Spleen (tissue), 11 donors: ENCODE measurements at regions not wholly inside any gene's neighbourhood (a gene's known extent, or its start where the extent isn't known, plus 50 kb on each side); places are given as distances from the start of the nearest gene placed in this dataset.

ENCODE experiments used
- DNase-seq: peaks from one replicate; pipeline ENCODE4 v3.0.0-alpha.2; 2020
- H3K27ac ChIP-seq, 8 donors: fragments of 200-600 bp; sonication (generic) in 7 of 8; 1 replicate in 4 of 8; 2 replicates in 4 of 8; pipeline versions ENCODE4 v1.5.0 to v1.8.0; 2016 to 2021; ENCODE audit warnings: inconsistent platforms in 4 of 8, mild to moderate bottlenecking in 4 of 8, moderate library complexity in 1 of 8
- H3K27me3 ChIP-seq, 7 donors: fragments of 200-600 bp; sonication (generic) in 6 of 7; replicated peaks in 1 of 7; 1 replicate in 4 of 7; 2 replicates in 3 of 7; pipeline versions ENCODE4 v1.5.0 to v1.8.0; 2016 to 2021; ENCODE audit warnings: inconsistent platforms in 3 of 7, mild to moderate bottlenecking in 1 of 7
- H3K36me3 ChIP-seq, 6 donors: fragments of 200-600 bp; sonication (generic) in 5 of 6; 1 replicate in 4 of 6; 2 replicates in 2 of 6; pipeline versions ENCODE4 v1.5.0 to v1.8.0; 2016 to 2021; ENCODE audit warnings: inconsistent platforms in 2 of 6
- H3K4me1 ChIP-seq, 6 donors: fragments of 200-600 bp; sonication (generic) in 5 of 6; 1 replicate in 3 of 6; 2 replicates in 3 of 6; pipeline versions ENCODE4 v1.5.0 to v1.8.0; 2016 to 2021; ENCODE audit warnings: inconsistent platforms in 3 of 6
- H3K4me3 ChIP-seq, 8 donors: fragments of 200-600 bp; sonication (generic) in 7 of 8; 1 replicate in 4 of 8; 2 replicates in 4 of 8; pipeline versions ENCODE4 v1.5.0 to v1.8.0; 2016 to 2021; ENCODE audit warnings: inconsistent platforms in 4 of 8, mild to moderate bottlenecking in 4 of 8, moderate library complexity in 2 of 8
- H3K9me3 ChIP-seq, 8 donors: fragments of 200-600 bp; sonication (generic) in 7 of 8; 1 replicate in 4 of 8; 2 replicates in 4 of 8; pipeline versions ENCODE4 v1.5.0 to v1.8.0; 2016 to 2021; ENCODE audit warnings: inconsistent platforms in 4 of 8
- POLR2A ChIP-seq, 3 donors: fragments of 450-650 bp; IDR thresholded peaks; one replicate each; pipeline ENCODE4 v1.5.1; 2017; ENCODE audit warnings: antibody characterized with exemption in 3 of 3, mild to moderate bottlenecking in 1 of 3
- POLR2AphosphoS5 ChIP-seq, 3 donors: sonication (generic); formaldehyde crosslinking; IDR thresholded peaks; one replicate each; pipeline ENCODE4 v1.5.1; 2017; ENCODE audit warnings: antibody characterized with exemption in 3 of 3
- WGBS, 5 donors: extraction: QIAGEN DNeasy Blood & Tissue Kit in 3 of 5; methylation state at CpG; one replicate each; pipeline versions ENCODE4 v1.1.5 to v1.1.7; 2013 to 2018; 5-methylcytosine and 5-hydroxymethylcytosine counted together
- intact Hi-C: fragments of 100-400 bp; cut with DNase I; formaldehyde crosslinking; loops from one replicate; pipeline ENCODE4 v1.15.0; 2023; ENCODE audit warnings: low total_unique reads
- TF ChIP-seq, protein P1 (sequence below), 11 experiments: fragments of 200-600 bp in 7 of 11; fragments of 450-650 bp in 4 of 11; sonication (generic) in 4 of 11; IDR thresholded peaks in 8 of 11; conservative IDR thresholded peaks in 3 of 11; 1 replicate in 7 of 11; 2 replicates in 4 of 11; pipeline versions ENCODE4 v1.4.0 to v1.8.0; 2016 to 2021; ENCODE audit warnings: antibody characterized with exemption in 11 of 11, inconsistent platforms in 4 of 11, mild to moderate bottlenecking in 1 of 11
- donor health status: healthy with polysubstance abuse.
- donor health status: DM: no; HTN: no; CAD: no; lungs with moderate emphysema.
- donor health status: DM: no; HTN: no; CAD: no.
- donor health status: Bipolar disorder and iron deficiency.
- donor health status: healthy.
- donor health status: DM: no; HTN: no; CAD: no.
- donor health status: DM: yes; HTN: yes; CAD: no.

DNA sequence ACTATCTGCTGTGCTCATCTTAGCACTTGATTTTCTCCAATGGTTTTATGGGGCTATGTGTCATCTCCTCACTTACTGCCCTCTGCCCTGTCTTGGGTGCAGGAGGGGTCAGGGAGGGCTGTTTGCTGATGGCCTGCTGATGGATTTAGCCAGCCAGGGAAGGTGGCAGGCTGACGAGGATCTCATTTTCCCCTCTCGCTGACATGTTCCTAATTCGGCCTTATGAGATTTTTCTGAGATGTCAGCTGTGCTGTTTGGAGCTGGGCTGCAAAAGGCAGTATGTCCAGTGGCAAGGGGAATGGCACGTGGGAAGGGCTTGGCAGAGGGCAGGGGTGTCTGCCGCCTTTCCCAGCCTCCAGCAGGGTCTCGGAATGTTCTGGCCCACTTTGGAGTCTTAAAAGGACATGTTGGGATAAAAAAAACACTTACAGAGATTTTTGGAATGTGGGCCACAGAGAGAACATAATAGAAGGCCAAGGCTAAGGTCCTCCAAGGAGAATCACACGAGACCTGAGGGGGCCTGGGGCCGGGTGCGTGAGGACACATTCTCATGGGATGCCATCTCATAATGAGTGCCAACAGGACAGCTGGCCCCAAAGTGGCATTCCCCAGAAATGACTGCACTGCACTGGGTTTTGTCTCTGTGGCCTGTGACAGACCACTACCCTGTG, 303.8 kb downstream of the TLE3 start:
- H3K36me3 ChIP-seq, result no peaks in the 10 kb centered on the region
- no peak overlapping the region for H3K27ac ChIP-seq
- peaks cover 0 to 25% (median 4%) of the 10 kb centered on the region in 6 donors for H3K4me1 ChIP-seq
- H3K9me3 ChIP-seq, result peaks cover 0 to 15% (median 9%) of the 10 kb centered on the region in 8 donors
- no peak overlapping the region for H3K4me3 ChIP-seq
- peak; percentile 33 for DNase-seq
- H3K27me3 ChIP-seq, result peaks cover 0 to 11% (median 0%) of the 10 kb centered on the region in 7 donors
- intact Hi-C loops, result no loop called here
- 80 to 86% (median 82%) methylated on average over 9 of the region's 9 CpGs for WGBS, 5 donors
- TF ChIP-seq POLR2A (IDR thresholded peaks at IDR 0.05) (no peak), POLR2AphosphoS5 (IDR thresholded peaks at IDR 0.05) (no peak)
- TF ChIP-seq, protein P1, sequence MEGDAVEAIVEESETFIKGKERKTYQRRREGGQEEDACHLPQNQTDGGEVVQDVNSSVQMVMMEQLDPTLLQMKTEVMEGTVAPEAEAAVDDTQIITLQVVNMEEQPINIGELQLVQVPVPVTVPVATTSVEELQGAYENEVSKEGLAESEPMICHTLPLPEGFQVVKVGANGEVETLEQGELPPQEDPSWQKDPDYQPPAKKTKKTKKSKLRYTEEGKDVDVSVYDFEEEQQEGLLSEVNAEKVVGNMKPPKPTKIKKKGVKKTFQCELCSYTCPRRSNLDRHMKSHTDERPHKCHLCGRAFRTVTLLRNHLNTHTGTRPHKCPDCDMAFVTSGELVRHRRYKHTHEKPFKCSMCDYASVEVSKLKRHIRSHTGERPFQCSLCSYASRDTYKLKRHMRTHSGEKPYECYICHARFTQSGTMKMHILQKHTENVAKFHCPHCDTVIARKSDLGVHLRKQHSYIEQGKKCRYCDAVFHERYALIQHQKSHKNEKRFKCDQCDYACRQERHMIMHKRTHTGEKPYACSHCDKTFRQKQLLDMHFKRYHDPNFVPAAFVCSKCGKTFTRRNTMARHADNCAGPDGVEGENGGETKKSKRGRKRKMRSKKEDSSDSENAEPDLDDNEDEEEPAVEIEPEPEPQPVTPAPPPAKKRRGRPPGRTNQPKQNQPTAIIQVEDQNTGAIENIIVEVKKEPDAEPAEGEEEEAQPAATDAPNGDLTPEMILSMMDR (IDR thresholded peaks at IDR 0.05 in 8 of 11, conservative IDR thresholded peaks at IDR 0.05 in 3 of 11), result no peak

DNA sequence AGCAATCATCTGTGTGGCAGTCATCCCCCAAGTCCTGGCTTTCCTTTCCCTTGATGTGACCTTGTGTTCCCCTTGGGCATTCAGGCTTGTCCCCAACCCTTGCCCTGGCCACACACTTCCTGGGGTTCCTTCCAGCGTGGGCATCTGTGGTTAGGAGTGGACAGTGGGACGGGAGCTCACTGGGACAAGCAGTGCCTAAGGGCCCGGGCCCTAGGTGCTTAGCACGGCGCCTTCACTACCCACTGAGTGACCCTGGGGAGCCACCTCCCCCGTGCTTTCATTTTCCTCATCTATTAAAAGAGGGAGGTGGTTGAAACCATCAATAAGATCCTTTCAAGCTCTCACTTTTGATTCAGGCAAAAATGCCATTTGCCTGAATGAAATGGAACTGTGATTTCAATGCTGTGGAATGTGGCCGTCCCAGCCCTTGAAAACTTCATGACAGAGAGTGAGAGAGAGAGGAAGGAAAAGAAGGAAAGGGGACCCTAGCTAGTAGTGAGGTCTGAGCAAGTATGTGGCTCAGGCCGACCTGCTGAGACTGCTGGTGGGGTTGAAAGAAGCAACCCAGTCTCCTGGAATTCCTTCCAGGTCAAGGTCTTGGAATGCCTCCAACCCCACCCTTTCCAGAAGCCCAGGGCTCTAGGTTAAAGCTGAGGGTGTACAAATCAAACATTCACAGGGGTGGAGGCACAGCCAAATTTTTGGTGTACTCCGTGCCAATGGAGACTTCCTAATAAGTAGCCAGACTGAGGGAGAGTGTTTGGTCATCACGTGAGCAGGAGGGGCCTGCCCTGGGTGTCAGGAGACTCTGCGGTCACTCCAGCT, 302.9 kb downstream of the TLE3 start:
- WGBS, 5 donors, result 63 to 77% (median 72%) methylated on average over 11 of the region's 11 CpGs
- peaks cover 0 to 29% (median 7%) of the 10 kb centered on the region in 6 donors for H3K4me1 ChIP-seq
- DNase-seq, result peak; percentile 63
- peak overlapping the region in 2 of 8 donors; percentile 11 to 27 for H3K27ac ChIP-seq
- TF ChIP-seq POLR2AphosphoS5 (IDR thresholded peaks at IDR 0.05), result no peak
- TF ChIP-seq POLR2A (IDR thresholded peaks at IDR 0.05), result no peak
- TF ChIP-seq, protein P1 (IDR thresholded peaks at IDR 0.05 in 8 of 11, conservative IDR thresholded peaks at IDR 0.05 in 3 of 11), result no peak
- H3K27me3 ChIP-seq, result peaks cover 0 to 9% (median 0%) of the 10 kb centered on the region in 7 donors
- peaks cover 0 to 15% (median 9%) of the 10 kb centered on the region in 8 donors for H3K9me3 ChIP-seq
- intact Hi-C loops, result no loop called here
- no peak overlapping the region for H3K4me3 ChIP-seq
- no peaks in the 10 kb centered on the region for H3K36me3 ChIP-seq

DNA sequence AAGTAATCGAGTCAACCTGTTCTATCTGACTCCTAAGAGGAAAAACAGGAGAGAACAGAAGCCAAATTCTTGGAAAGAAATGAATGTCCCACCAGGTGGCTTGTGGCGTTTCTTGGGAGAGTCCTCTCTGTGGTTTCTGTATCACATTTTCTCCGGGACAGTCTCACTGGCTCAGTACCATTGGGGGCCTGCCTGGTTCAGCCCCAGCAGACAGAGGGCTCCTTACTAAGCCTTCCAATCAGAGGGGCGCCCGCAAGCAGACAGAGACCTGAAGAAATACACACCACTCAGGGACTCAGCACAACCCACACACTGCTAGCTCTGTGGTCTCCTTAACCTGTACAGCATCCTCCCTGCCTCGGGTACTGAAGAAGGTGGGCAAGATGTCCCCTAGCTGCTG, 302.1 kb downstream of the TLE3 start:
- peak; percentile 41 for DNase-seq
- Histone ChIP-seq H3K4me1 (peaks cover 0 to 29% (median 7%) of the 10 kb centered on the region in 6 donors), H3K4me3 (no peak overlapping the region), H3K27ac (peak overlapping the region in 1 of 8 donors; percentile 13), H3K36me3 (no peaks in the 10 kb centered on the region), H3K9me3 (peaks cover 0 to 14% (median 9%) of the 10 kb centered on the region in 8 donors), H3K27me3 (peaks cover 0 to 1% (median 0%) of the 10 kb centered on the region in 7 donors)
- intact Hi-C loops, result no loop called here
- TF ChIP-seq, protein P1 (IDR thresholded peaks at IDR 0.05 in 8 of 11, conservative IDR thresholded peaks at IDR 0.05 in 3 of 11), result no peak
- no peak for TF ChIP-seq POLR2AphosphoS5 (IDR thresholded peaks at IDR 0.05)
- TF ChIP-seq POLR2A (IDR thresholded peaks at IDR 0.05), result no peak
- 74 to 85% (median 79%) methylated on average over 5 to 6 of the region's 6 CpGs for WGBS, 5 donors
